ENCODE measurements at regions not wholly inside any gene's neighbourhood (a gene's known extent, or its start where the extent isn't known, plus 50 kb on each side); places are given as distances from the start of the nearest gene placed in this dataset.
A peak's percentile ranks its signal among the peaks of the same experiment; 100 is the strongest.

DNA sequence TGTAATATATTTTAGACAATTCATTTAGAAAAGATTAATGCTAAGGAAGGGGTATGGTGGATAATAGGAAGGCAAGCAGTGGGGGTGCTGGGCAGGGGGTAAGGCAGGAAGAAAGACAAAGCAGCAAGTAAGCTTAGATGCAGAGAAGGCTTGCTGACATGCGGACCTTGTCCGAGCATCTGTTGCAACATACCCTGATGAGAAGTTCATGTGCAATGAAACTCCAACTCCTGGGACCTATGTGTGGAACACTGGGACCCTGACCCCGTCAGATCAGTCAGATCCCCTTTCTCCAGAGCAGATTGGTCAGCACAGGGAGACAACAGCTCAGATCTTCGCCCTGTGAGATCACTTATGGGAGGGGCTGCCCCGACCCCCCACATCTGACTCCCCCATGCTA is 71.3 kb upstream of the ZNF599 start:
- H3K9me3 ChIP-seq (replicated peaks in 1 of 3), result no peaks in the 10 kb centered on the region
- TF ChIP-seq POLR2A (IDR thresholded peaks at IDR 0.05), result no peak
- TF ChIP-seq, protein P1, sequence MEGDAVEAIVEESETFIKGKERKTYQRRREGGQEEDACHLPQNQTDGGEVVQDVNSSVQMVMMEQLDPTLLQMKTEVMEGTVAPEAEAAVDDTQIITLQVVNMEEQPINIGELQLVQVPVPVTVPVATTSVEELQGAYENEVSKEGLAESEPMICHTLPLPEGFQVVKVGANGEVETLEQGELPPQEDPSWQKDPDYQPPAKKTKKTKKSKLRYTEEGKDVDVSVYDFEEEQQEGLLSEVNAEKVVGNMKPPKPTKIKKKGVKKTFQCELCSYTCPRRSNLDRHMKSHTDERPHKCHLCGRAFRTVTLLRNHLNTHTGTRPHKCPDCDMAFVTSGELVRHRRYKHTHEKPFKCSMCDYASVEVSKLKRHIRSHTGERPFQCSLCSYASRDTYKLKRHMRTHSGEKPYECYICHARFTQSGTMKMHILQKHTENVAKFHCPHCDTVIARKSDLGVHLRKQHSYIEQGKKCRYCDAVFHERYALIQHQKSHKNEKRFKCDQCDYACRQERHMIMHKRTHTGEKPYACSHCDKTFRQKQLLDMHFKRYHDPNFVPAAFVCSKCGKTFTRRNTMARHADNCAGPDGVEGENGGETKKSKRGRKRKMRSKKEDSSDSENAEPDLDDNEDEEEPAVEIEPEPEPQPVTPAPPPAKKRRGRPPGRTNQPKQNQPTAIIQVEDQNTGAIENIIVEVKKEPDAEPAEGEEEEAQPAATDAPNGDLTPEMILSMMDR (IDR thresholded peaks at IDR 0.05), result no peak
- no peak for DNase-seq
- WGBS, 4 donors, result 59 to 75% (median 71%) methylated on average over 4 to 5 of the region's 5 CpGs
- no peak overlapping the region for H3K4me3 ChIP-seq
- intact Hi-C loops (cut with DNase I), result no loop called here
- H3K27me3 ChIP-seq, result peaks cover 4% of the 10 kb centered on the region
- no peaks in the 10 kb centered on the region for H3K4me1 ChIP-seq (replicated peaks in 1 of 2)
- H3K27ac ChIP-seq, result no peak overlapping the region
- H3K36me3 ChIP-seq (replicated peaks in 1 of 2), result no peaks in the 10 kb centered on the region

GRCh38 chr19:34841780-34842179 is 68.8 kb upstream of the ZNF599 start:
- TF ChIP-seq POLR2A (IDR thresholded peaks at IDR 0.05), result no peak
- TF ChIP-seq, protein P1 (IDR thresholded peaks at IDR 0.05), result no peak
- WGBS, 4 donors, result 73 to 86% (median 77%) methylated on average over 9 to 10 of the region's 10 CpGs

GRCh38 chr19:34838753-34839431 is 65.9 kb upstream of the ZNF599 start:
- peaks cover 14% of the 10 kb centered on the region for H3K27me3 ChIP-seq
- peak overlapping the region in 1 of 4 donors; percentile 23 for H3K4me3 ChIP-seq
- TF ChIP-seq, protein P1 (IDR thresholded peaks at IDR 0.05), result peak in 3 of 6 experiments; percentile 14 to 19 (median 16)
- no peak for TF ChIP-seq POLR2A (IDR thresholded peaks at IDR 0.05)
- H3K9me3 ChIP-seq (replicated peaks in 1 of 3), result no peaks in the 10 kb centered on the region
- no peaks in the 10 kb centered on the region for H3K36me3 ChIP-seq (replicated peaks in 1 of 2)
- intact Hi-C loops (cut with DNase I), result no loop called here
- H3K4me1 ChIP-seq (replicated peaks in 1 of 2), result no peaks in the 10 kb centered on the region
- DNase-seq, result peak in 1 of 7 donors; percentile 11
- H3K27ac ChIP-seq, result no peak overlapping the region
- 12 to 34% (median 19%) methylated on average over 17 to 43 of the region's 43 CpGs for WGBS, 4 donors

More at GRCh38 chr19:34841780-34842179, 68.8 kb upstream of the ZNF599 start:
- Histone ChIP-seq H3K27ac (no peak overlapping the region), H3K36me3 (replicated peaks in 1 of 2) (no peaks in the 10 kb centered on the region), H3K27me3 (peaks cover 14% of the 10 kb centered on the region), H3K4me1 (replicated peaks in 1 of 2) (no peaks in the 10 kb centered on the region), H3K4me3 (no peak overlapping the region), H3K9me3 (replicated peaks in 1 of 3) (no peaks in the 10 kb centered on the region)
- intact Hi-C loops (cut with DNase I), result no loop called here
- DNase-seq, result no peak

- Histone ChIP-seq H3K9me3 (replicated peaks in 1 of 3) (no peaks in the 10 kb centered on the region), H3K27ac (peak overlapping the region in 2 of 5 donors; percentile 21 to 68), H3K4me3 (peak overlapping the region in 1 of 4 donors; percentile 23), H3K36me3 (replicated peaks in 1 of 2) (no peaks in the 10 kb centered on the region), H3K27me3 (peaks cover 14% of the 10 kb centered on the region), H3K4me1 (replicated peaks in 1 of 2) (no peaks in the 10 kb centered on the region)
- TF ChIP-seq, protein P1 (IDR thresholded peaks at IDR 0.05), result no peak
- no peak for TF ChIP-seq POLR2A (IDR thresholded peaks at IDR 0.05)
- intact Hi-C loops (cut with DNase I), result no loop called here
- DNase-seq, result no peak
- WGBS, 4 donors, result 53 to 63% (median 57%) methylated on average over 4 to 6 of the region's 6 CpGs
These were observed 65.2 kb upstream of the ZNF599 start for GRCh38 chr19:34838248-34838647.

All from adrenal gland (tissue), 9 donors.